Heart right ventricle (tissue), 16 donors: ENCODE measurements at regions not wholly inside any gene's neighbourhood (a gene's known extent, or its start where the extent isn't known, plus 50 kb on each side); places are given as distances from the start of the nearest gene placed in this dataset.
A peak's percentile ranks its signal among the peaks of the same experiment; 100 is the strongest.

Source experiments
- ATAC-seq, 8 donors: fragments of 200-7000 bp; cut with Tn5 transposase; one replicate each; pipeline ENCODE4 v1.9.1; 2020; ENCODE audit warnings: mild to moderate bottlenecking in 8 of 8, moderate library complexity in 8 of 8, moderate number of reproducible peaks in 1 of 8
- DNase-seq, 2 donors: peaks; one replicate each; pipeline ENCODE4 v3.0.0-alpha.2; 2020
- H3K27ac ChIP-seq, 10 donors: fragments of 200-600 bp; sonication (generic) in 2 of 10; one replicate each; pipeline versions ENCODE4 v1.5.0 to v1.8.0; 2020 to 2022; ENCODE audit warnings: mild to moderate bottlenecking in 3 of 10
- H3K27me3 ChIP-seq, 7 donors: fragments of 200-600 bp; one replicate each; pipeline ENCODE4 v1.8.0; 2021 to 2022; ENCODE audit warnings: mild to moderate bottlenecking in 2 of 7
- H3K36me3 ChIP-seq, 9 donors: fragments of 200-600 bp; sonication (generic) in 1 of 9; one replicate each; pipeline versions ENCODE4 v1.5.0 to v1.8.0; 2020 to 2022; ENCODE audit warnings: mild to moderate bottlenecking in 2 of 9
- H3K4me1 ChIP-seq, 9 donors: fragments of 200-600 bp; sonication (generic) in 1 of 9; one replicate each; pipeline versions ENCODE4 v1.5.0 to v1.8.0; 2020 to 2022; ENCODE audit warnings: mild to moderate bottlenecking in 4 of 9
- H3K4me3 ChIP-seq, 10 donors: fragments of 200-600 bp; sonication (generic) in 2 of 10; one replicate each; pipeline versions ENCODE4 v1.5.0 to v1.8.0; 2020 to 2022; ENCODE audit warnings: mild to moderate bottlenecking in 7 of 10, moderate library complexity in 2 of 10
- H3K9me3 ChIP-seq, 11 donors: fragments of 200-600 bp in 10 of 11; sonication (generic) in 2 of 11; one replicate each; pipeline versions ENCODE4 v1.5.0 to v1.8.0; 2013 to 2022; ENCODE audit warnings: mild to moderate bottlenecking in 2 of 11, control low read depth in 1 of 11, moderate library complexity in 1 of 11
- CTCF ChIP-seq, 9 donors: fragments of 200-600 bp; sonication (generic) in 2 of 9; IDR thresholded peaks; one replicate each; pipeline versions ENCODE4 v1.5.0 to v1.8.0; 2021 to 2022; ENCODE audit warnings: antibody characterized with exemption in 9 of 9, mild to moderate bottlenecking in 5 of 9, moderate library complexity in 1 of 9
- WGBS, 2 donors: extraction: QIAGEN DNeasy Blood & Tissue Kit; methylation state at CpG; one replicate each; pipeline ENCODE4 v1.1.7; 2013; ENCODE audit warnings: inconsistent platforms in 1 of 2; 5-methylcytosine and 5-hydroxymethylcytosine counted together
- intact Hi-C, 10 donors: fragments of 100-400 bp; cut with DNase I; formaldehyde crosslinking; loops; one replicate each; pipeline versions ENCODE4 v1.11.1 to v1.14.2; 2022
- donor health status: Arrhythmogenic right ventricular cardiomyopathy.
- donor health status: ischemic (EF 13 %, LVEDD 7.1; RV severe dilation, severe dysfunction).
- donor health status: healthy with polysubstance abuse.
- donor health status: DM: no; HTN: yes; CAD: no.
- donor health status: DM: no; HTN: no; CAD: no.
- donor health status: ischemic (EF 25% LVEDD 6.9; RV normal size, moderate dysfunction).
- donor health status: ischemic (EF 25% LVEDD 5.7; RV mildly dilated, moderate dysfunction).
- donor health status: healthy.
- donor health status: DM: yes; HTN: yes; CAD: no.
- donor health status: Ischemic cardiomyopathy.
- donor health status: ischemic (EF 35%, LVEDD 5.7; RV mildly dilated, moderate dysfunction).
- donor health status: nonischemic (EF 11% LVEDD 7.7; RV severe dilation, severe dysfunction).
- donor health status: DM: yes; HTN: yes; CAD: no.
- donor health status: PGD.
- donor health status: ischemic (EF 29% LVEDD 5.4; RV normal size, mild dysfunction).
- donor health status: nonischemic (EF 23%, LVEDD 6.1; RV moderate dilation, normal function).

- TF ChIP-seq CTCF (IDR thresholded peaks at IDR 0.05) = no peak
- Histone ChIP-seq H3K27ac (no peak overlapping the region), H3K4me3 (no peak overlapping the region), H3K4me1 (peaks cover 0 to 17% (median 0%) of the 10 kb centered on the region in 9 donors), H3K27me3 (no peaks in the 10 kb centered on the region), H3K9me3 (peaks cover 0 to 6% (median 0%) of the 10 kb centered on the region in 11 donors), H3K36me3 (no peaks in the 10 kb centered on the region)
- DNase-seq (no peak), ATAC-seq (no peak)
- WGBS, 2 donors = 72 to 81% methylated on average over 5 of the region's 5 CpGs
- intact Hi-C loops = no loop called here
These were observed 117.1 kb downstream of the NUDT12 start for GRCh38 chr5:103445426-103446035.

- DNase-seq = no peak
- ATAC-seq = peak in 1 of 8 donors; percentile 22
- intact Hi-C loops = no loop called here
- Histone ChIP-seq H3K4me1 (peaks cover 0 to 17% (median 0%) of the 10 kb centered on the region in 9 donors), H3K27me3 (no peaks in the 10 kb centered on the region), H3K9me3 (peaks cover 0 to 17% (median 8%) of the 10 kb centered on the region in 11 donors), H3K27ac (no peak overlapping the region), H3K36me3 (no peaks in the 10 kb centered on the region), H3K4me3 (no peak overlapping the region)
- TF ChIP-seq CTCF (IDR thresholded peaks at IDR 0.05) = no peak
- WGBS, 2 donors = 82 to 83% methylated on average over 4 of the region's 4 CpGs
These were observed 118.1 kb downstream of the NUDT12 start for GRCh38 chr5:103444333-103445038.

- DNase-seq = no peak
- H3K27me3 ChIP-seq = no peaks in the 10 kb centered on the region
- no peaks in the 10 kb centered on the region for H3K36me3 ChIP-seq
- no peak overlapping the region for H3K27ac ChIP-seq
- no peak for ATAC-seq
- intact Hi-C loops = no loop called here
- WGBS, 2 donors = 91 to 96% methylated on average over 5 of the region's 5 CpGs
- no peak for TF ChIP-seq CTCF (IDR thresholded peaks at IDR 0.05)
- peaks cover 0 to 33% (median 17%) of the 10 kb centered on the region in 11 donors for H3K9me3 ChIP-seq
- no peak overlapping the region for H3K4me3 ChIP-seq
- peaks cover 0 to 17% (median 0%) of the 10 kb centered on the region in 9 donors for H3K4me1 ChIP-seq
These were observed 119.8 kb downstream of the NUDT12 start for GRCh38 chr5:103442750-103443149.

- TF ChIP-seq CTCF (IDR thresholded peaks at IDR 0.05) = peak in 3 of 9 donors; percentile 5 to 23 (median 10)
- H3K4me1 ChIP-seq = peaks cover 0 to 17% (median 0%) of the 10 kb centered on the region in 9 donors
- no peaks in the 10 kb centered on the region for H3K27me3 ChIP-seq
- H3K9me3 ChIP-seq = peaks cover 0 to 35% (median 17%) of the 10 kb centered on the region in 11 donors
- WGBS, 2 donors = 27 to 38% methylated on average over 2 of the region's 2 CpGs
- ATAC-seq = no peak
- no peak for DNase-seq
- H3K27ac ChIP-seq = no peak overlapping the region
- intact Hi-C loops = no loop called here
- H3K4me3 ChIP-seq = no peak overlapping the region
- H3K36me3 ChIP-seq = no peaks in the 10 kb centered on the region
These were observed 121.1 kb downstream of the NUDT12 start for GRCh38 chr5:103441523-103441922.
